ENCODE measurements at regions not wholly inside any gene's neighbourhood (a gene's known extent, or its start where the extent isn't known, plus 50 kb on each side); places are given as distances from the start of the nearest gene placed in this dataset.

DNA sequence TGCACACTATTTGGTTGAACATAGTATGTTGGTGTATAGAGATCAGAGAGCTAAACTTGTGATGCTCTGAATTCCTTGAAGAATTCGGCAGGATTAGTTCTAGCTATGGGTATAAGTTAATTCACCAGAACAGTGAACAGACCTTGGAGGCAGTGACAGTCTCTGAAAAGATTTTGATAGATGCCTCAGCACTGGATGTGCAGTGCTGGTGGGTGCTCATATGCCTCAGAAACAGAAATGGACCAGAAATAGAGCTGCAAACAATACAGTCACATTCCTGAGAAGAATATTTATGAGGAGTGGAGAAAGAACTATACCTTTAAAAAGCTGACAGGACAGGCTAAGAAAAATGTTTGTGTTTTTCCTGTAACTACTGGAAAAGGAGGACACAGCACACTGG is 747.7 kb downstream of the KCTD16 start:
- DNase-seq, result no peak

DNA sequence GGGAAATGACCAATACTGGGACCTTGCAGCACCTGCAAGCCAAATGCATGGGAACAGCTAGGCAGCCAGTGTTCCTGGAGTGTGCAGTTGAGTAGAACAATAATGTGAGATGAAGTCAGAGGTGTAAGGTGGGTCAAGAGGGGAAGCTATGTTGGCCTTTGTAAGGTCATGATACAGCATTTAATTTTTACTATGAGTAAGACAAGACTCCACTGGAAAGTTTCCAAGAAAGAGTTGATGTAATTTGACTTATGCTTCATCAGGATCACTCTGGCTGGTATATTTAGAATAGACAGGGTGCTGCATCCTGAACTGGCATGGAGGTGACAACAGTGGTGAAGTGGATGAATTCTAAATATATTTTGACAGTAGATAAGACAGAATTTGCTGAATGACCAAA is 744.8 kb downstream of the KCTD16 start:
- DNase-seq, result no peak

DNA sequence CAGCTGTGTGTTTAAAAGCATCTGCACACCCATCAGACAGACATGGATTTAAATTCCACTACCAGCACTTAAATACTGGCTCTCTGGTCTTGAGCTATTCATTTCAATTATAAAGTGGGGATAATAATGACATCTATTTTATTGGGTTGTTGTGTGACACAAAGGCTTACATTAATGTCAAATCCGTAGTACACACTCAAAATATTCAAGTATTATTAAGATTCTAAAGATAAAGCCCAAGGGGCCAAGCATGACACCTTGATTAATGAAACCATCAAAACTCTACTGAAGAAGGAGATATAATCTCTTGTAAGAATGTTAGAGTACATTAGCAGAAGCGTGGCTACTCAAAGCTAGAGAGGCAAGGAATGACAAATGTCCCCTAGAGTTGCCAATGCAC is 743.0 kb downstream of the KCTD16 start:
- DNase-seq, result no peak

DNA sequence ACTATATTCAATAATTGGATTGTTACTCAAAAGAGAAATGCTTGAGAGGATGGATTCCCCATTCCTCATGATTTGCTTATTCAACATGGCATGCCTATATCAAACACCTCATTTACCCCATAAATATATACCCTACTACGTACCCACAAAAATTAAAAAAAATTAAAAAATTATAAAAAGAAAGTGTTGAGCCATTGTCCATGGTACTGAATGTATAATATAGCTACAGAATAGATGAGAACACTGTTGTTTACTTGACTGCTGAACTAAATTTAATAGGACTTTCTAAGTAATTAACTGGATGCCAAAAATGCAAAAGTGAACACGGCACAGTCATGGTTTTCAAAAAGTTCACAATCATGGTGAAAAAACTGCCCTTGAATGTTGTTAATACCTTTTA is 725.8 kb downstream of the KCTD16 start:
- no peak for DNase-seq

DNA sequence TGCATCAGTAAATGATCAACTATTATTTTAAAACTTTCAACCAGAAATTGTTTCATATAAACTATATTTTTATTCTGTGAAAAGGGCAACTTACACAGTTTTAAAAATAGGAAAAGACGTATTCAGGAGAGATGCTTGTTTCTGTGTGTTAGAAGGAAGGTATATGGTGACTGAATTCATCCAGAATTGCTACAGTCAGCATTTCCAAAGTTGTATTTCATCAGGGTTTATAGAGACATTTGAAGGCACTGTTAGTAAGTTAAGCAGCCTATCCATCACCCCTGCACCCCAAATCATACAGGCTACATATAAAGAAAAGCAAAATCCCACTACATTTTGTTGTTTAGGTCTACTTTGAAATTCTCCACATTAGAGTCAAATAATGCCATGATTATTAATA is 716.0 kb downstream of the KCTD16 start:
- no peak for DNase-seq

DNA sequence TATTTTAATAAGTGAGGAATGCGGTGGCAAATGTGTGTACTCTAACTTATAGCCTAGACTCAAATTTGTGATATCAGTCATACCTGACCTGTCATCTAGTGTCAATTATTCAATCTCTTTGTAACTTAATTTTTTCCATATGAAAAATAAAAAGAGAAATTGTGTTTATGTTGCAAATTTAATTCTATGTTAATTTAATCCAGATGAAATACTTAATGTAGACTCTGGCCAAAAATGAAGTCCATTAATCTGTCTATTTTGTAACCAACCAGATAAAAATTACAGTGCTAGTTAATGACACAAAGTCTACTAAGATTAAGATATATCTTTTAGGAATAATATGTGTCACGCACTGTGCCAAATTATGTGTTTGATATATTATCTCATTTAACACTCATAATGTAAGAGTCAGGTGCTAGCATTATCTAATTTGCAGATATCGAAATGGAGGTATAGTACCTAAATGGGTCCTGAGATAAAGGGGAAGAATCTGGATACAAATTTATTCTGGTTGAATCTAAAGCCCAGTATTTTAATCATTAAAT is 712.1 kb downstream of the KCTD16 start:
- DNase-seq, result no peak

DNA sequence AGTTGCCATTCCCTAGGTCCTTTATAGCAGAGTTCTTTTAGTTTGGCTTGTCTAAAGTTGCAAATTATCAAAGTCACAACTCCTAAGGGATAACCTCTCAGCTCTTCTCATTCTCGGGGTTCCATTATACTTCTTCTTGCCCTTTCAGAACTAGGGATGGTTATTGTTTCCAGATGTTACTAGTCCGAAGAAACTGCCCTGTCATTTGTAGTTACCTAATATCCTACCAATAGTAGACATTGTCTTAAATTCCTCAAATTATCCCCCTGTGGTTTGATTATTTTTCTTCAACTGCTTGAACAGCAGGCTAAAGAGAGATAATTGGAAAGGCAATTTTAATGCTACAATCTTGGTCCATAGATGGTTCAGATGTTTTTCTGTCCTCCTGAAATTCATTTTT is 709.8 kb downstream of the KCTD16 start:
- no peak for DNase-seq

DNA sequence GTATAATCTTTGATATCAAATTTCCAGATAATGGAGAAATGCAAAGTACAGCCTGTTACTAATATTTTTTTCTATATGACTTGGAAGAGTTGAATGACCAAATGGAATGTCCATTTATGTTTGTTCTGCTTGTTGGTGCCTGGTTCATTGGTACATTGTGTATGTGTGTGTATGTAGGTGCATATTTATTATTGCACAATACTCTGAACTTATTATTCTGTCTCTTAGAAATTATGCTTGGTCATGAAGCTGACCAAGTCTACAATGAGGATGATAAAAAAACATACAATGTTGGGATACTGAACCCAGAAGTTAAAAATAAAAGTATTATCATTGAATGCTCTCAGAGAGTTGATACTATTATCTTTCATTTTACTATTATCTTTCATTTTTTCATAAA is 706.3 kb downstream of the KCTD16 start:
- no peak for DNase-seq

DNA sequence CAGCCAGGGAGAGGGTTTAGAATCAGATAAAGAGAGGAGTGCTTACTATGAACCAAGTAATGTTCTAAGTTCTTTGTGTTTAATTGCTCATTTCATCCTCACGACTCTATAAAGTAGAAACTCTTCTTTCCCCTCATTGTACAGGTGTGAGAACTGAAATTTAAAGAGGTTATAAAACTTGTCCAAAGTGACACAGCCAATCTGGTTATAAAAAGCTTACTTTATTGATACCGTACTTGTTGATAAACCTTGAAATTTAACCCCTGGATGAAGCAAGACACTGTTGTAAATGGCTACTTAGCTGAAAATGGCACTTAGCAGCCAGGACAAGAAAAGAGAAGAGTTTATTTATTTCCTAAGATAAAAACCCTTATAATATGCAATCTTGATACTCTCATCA is 702.4 kb downstream of the KCTD16 start:
- DNase-seq, result no peak

DNA sequence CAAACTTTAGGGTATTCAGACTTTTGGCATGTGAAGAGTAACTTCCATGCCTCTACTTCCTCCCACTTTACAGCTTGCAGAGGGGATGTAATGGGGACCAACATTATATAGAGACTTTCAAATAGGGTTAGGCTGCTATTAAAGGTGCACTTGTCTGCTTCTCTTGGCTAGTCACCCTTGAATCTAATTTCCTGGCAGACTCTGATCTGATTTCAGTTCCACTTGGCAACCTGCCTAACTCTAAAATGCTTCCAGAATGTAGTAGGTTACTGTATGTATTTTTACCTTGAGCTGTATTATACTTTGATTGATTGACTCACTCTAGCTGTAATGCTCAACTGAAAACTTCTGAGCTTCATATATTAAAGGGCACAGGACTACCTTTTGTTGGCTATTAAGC is 693.4 kb downstream of the KCTD16 start:
- DNase-seq, result no peak

DNA sequence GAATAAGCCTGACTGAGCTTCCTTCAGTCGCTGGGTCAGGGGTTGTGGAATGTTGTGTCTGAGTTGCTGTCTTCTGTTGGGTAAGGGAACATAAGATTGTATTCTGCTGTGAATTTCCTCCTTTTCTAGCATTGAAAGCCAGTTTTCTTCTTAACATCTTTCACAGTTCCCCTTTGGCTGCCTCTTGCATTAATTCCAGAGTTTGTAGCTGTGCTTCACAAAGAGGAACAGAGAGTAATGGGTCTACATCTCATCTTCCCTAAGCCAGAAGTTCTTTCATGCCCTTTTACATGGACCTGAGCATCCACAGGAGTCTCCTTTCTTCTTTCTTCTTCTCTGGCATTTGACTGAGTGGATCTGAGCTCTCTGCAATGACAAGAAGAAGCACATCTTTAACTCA is 686.8 kb downstream of the KCTD16 start:
- DNase-seq, result no peak

DNA sequence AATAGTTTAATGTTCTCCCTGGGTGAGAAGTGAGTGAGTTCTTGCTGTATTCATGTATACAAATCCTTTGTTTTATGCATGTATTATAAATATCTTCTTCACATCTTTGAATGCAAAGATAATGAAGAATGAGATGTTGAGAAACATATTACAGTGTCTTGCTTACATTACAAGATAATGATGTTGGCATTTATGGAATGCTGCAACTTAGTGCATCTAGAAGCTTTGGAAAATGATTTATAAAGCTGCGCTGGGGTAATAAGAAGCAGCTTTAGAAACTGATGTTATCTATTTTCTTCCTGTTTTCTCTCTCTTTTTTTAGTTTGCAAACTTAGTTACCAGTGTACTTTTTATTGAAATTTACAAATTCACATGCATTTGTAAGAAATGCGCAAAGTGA is 673.4 kb downstream of the KCTD16 start:
- DNase-seq, result no peak

DNA sequence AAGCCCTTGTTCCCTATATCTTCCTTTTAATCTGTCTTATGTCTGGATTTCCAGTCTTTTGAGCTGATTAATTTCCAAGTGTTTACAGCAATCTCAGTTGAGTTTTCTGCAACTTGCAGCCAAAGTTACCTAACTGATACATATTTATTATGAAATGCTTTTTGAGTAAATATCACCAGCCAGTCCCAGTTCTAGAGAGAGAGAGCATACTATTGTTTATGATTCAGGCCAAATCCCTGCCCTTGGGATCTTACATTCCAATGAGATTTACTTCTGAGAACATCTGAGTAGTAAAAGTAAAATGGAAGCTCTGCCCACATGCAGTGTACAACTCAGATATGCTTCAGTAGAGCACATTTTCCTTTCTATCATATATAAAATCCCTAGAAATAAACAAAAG is 661.7 kb downstream of the KCTD16 start:
- no peak for DNase-seq

DNA sequence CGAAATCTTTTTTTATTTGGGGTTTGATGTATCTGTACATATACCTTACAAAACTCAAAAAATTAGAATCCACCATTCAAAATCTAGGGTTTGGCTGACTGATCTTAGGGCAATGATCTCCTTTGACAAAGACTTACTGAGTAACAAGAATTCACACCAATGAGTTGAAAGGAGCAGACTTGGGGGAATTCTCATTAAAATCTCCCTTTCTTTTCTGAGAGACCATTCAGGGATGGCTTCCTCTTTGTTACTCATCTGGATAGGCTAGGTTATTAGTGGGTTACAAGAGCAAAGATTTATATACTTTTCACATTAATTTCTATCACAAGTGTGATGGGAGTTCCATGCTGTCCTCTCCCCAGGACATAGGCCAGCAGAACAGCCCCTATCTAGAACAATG is 661.0 kb downstream of the KCTD16 start:
- DNase-seq, result no peak

DNA sequence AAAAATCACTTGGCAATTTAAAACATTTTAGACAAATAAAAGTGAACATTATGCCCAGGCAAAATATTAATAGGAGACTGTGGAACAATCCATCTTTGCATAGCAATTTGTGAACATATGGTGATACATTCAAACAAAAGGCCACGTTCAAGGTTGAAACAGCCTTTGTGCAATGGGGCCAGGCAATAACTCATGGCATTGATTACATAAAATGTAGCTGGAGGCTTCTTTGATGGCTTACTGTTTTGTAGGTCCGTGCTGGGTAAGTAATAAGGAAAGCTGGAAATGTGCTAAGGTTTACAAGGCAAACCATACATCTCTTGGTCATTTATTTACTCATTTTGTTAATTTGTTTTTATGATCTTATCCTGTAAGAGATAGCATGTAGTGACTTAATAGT is 651.8 kb downstream of the KCTD16 start:
- no peak for DNase-seq

DNA sequence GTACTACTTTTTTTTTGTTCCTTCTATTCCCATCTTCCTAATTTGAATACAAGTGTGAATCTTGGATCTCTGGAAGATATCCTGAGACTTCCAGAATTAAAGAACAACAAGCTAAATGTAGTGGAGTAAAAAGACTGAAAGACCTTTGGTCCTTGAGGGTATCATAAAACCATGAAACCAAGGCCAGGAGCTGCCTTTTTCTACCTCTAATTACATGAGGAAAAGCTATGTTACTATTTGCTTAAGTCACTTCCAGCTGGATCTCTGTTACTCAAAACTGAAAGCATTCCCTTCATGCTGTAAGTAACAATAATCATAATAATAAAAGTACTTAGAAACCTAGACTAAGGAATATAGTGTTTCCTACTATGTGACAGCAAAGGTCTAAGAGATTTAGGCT is 649.6 kb downstream of the KCTD16 start:
- no peak for DNase-seq

DNA sequence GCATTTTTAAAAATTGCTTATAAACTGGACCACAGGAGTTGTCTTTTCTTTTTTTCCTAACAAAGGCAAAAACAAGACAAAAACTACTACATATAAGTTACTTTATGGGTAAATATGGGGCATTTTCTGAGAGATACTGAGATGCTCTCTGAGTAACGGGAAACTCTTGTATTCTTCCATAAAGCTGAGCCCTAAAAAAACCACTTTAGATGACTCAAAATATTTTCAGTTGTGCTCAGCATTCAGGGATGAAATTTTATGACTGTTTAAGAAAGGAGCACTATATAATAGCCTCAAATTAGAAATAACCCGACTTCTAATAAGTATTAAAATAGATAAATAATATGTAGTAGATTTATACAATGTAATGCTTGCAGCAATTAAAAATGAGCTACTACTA is 644.5 kb downstream of the KCTD16 start:
- DNase-seq, result no peak

DNA sequence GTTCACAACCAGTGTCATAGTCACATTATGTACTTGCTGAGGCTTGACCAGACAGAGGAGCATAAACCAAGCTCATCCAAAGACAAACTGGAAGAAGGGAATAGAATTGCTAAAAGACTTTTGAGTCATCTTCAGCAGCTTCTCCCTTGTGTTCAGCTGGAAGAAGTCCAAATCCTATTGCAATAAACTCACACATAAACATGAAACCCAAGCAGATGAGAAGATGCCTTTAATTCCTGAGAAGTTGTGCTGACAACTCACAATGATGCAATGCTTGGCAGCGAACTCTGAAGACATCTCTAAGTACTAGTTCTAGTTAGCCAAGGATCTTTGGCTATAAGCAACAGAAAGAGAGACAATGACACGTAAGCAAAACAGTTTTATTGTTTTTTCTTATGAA is 642.1 kb downstream of the KCTD16 start:
- DNase-seq, result no peak

DNA sequence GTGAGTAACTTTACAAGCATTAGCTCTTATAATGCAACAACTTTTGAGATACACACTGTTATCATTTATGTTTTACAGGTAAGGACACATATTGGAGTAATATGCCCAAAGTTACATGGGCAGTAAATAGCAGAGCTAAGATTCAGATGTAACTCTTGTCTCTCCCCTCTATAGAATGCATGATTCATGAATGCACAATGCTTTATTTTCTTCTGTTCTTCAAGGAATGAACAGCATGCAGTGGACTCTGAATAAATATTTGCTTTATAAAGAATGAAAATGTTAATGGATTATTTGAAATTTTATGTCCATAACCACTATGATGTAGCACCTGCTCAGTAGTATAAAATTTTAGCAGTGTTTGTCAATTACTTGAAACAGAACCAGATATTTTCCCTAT is 629.5 kb downstream of the KCTD16 start:
- no peak for DNase-seq

DNA sequence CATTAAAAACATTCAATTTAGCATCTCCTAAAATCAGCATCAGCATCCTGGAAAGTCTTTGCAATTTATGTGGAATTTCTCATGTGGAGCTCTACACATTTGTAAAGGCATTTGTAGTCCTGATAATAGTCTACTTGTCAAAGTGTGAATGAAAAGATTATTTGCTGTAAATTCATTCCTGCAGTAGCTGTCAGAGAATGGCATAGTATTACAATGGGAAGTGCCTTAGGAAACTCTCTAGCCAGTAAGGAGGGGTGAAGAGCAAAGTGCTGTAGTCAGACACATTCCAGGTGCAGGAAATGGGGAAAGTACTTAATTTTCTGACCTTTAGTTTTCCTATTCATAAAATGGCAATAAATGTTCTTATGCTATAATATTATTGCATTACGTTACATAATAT is 627.9 kb downstream of the KCTD16 start:
- DNase-seq, result no peak

DNA sequence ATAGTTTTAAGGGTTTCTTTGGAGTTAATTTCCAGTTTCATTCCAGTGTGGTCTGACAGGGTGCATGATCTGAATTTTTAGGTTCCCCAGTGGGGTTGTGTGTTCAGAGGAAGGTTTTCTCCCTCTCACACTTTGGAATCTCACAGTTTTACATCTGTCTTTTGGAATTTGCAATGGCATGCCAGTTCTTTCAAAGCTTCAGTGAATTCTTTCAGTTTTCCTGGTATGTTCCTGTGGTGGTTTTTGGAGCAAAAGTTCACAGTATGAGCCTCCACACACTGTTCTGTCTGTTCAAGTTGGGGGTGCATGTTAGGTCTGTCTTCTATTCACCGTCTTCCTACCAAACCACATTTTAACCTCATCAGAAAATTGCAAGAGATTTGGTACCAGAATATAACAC is 624.2 kb downstream of the KCTD16 start:
- DNase-seq, result no peak

DNA sequence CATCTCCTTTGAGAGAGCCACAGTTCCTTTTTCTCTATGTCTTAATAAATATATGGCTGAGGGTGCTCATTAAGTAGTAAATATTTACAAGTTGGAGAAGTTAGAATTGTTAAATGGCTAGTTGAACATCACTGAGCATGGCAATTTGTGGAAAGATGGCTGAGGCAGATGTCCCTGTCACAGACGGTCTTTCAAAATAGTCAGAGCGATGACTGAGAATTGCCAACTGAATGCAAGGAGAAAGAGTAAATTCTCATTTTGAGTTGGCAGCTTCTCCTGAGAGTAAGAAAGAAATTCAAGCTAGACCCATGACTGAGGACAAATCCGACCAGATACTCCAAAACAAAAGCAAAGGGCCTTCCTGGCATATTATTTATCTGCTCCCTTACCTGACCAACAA is 617.9 kb downstream of the KCTD16 start:
- no peak for DNase-seq

DNA sequence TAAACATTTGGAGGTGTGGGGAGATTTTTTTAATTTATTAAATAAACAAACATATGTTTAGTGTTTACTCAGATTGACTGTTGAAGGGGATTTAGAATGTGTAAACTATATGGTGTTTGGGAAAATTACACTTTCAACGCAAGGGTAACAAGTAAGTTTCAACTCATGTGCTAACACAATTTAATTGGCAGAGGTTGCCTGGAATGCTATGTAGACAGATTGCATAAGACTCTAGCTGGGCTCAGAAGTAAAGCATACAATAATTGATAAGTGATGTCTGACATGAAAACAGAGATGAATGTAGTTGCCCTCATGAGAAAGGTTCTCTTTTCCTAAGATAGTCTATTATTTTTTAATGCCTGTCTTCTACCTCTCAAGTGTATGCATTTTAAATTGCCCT is 617.4 kb downstream of the KCTD16 start:
- no peak for DNase-seq

DNA sequence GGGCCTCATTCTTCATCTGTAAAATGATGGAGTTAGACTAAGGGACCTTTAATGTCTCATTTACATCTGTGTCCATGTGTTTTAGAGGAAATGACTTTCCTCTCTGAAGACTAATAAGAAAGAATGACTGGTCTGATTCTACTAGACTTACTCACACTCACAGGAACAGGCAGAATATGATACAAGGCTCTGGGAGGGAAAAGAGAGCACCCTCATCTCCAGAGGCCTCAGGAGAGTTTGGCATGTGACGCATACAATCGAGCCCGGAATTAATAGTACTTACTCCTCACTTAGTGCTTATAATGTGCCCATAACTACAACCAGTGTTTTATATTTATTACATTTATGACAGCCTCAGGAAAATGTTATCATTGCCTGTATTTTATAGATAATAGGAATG is 608.7 kb downstream of the KCTD16 start:
- no peak for DNase-seq

DNA sequence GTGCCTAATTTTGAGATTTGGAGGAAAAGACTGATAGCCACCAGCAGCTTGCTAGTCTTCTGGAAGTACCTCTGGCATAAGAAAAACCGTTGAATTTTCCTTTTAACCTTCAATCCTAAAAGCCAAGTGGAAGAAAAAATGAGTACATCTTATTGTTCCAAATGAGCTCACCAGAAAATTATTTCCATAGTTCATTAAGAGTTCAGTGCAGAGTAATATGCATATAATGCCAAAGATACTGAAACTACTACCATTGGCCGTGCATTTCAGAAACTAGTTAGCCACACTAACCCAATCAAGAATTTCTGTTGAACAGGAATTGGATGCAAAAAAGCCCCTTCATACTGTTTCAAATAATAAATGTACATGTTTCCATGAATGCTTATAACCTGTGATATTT is 607.9 kb downstream of the KCTD16 start:
- DNase-seq, result no peak

DNA sequence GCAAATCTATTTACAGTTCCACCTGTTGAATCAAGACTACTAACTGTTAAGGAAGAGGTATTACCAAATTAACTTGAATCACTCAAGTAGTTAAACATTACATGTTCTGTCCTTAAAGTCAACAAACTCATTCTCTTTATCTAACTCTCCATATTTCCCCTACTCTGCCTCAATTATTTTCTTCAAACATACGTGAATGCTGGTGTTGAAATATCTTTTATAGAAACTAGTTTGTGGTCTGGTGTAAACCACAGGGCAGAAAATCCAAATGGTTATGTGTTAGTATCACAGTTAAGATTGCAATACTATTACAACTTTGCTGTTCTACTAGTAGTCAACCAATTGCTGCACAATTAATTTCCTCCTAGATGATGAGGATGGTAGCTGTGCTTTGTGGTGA is 603.5 kb downstream of the KCTD16 start:
- DNase-seq, result no peak
